MM.1S (cell line): ENCODE measurements at regions not wholly inside any gene's neighbourhood (a gene's known extent, or its start where the extent isn't known, plus 50 kb on each side); places are given as distances from the start of the nearest gene placed in this dataset.

Experiments
- DNase-seq: peaks from one replicate; pipeline ENCODE4 v3.0.0-alpha.2; 2015
- H2AFZ ChIP-seq: fragments of 300-600 bp; sonication (generic); 2 replicates; pipeline ENCODE4 v1.6.0; 2016; ENCODE audit warnings: antibody characterized with exemption, low read length
- H3F3A ChIP-seq: fragments of 300-600 bp; sonication (generic); 2 replicates; pipeline ENCODE4 v1.6.1; 2016; ENCODE audit warnings: mild to moderate bottlenecking, antibody characterized with exemption, low read length, moderate library complexity, mixed read lengths; ENCODE audit not compliant: insufficient read depth
- H3K27ac ChIP-seq: fragments of 300-600 bp; sonication (generic); 2 replicates; pipeline ENCODE4 v1.5.1; 2016; ENCODE audit warnings: mild to moderate bottlenecking, low read length
- H3K27me3 ChIP-seq: fragments of 300-600 bp; sonication (generic); replicated peaks from 2 replicates; pipeline ENCODE4 v1.6.0; 2016; ENCODE audit warnings: low read length; ENCODE audit not compliant: insufficient read depth
- H3K36me3 ChIP-seq: fragments of 300-600 bp; sonication (generic); replicated peaks from 2 replicates; pipeline ENCODE4 v1.6.1; 2016; ENCODE audit warnings: mild to moderate bottlenecking, low read length, mixed read lengths; ENCODE audit not compliant: insufficient read depth
- H3K4me1 ChIP-seq: fragments of 300-600 bp; sonication (generic); 2 replicates; pipeline ENCODE4 v1.6.1; 2016; ENCODE audit warnings: low read length, mixed read lengths
- H3K4me2 ChIP-seq: fragments of 300-600 bp; sonication (generic); 2 replicates; pipeline ENCODE4 v1.6.0; 2016; ENCODE audit warnings: low read depth, low read length
- H3K4me3 ChIP-seq: fragments of 300-600 bp; sonication (generic); 2 replicates; pipeline ENCODE4 v1.5.1; 2016; ENCODE audit warnings: low read length, mixed read lengths
- H3K79me2 ChIP-seq: fragments of 300-600 bp; sonication (generic); 2 replicates; pipeline ENCODE4 v1.6.1; 2016; ENCODE audit warnings: mixed run types, low read length, mixed read lengths
- H3K9ac ChIP-seq: fragments of 300-600 bp; sonication (generic); 2 replicates; pipeline ENCODE4 v1.6.1; 2016; ENCODE audit warnings: low read length, mixed read lengths
- H3K9me2 ChIP-seq: fragments of 300-600 bp; sonication (generic); replicated peaks from 2 replicates; pipeline ENCODE4 v1.6.1; 2016; ENCODE audit warnings: mild to moderate bottlenecking, low read length, mixed read lengths; ENCODE audit not compliant: insufficient read depth
- H3K9me3 ChIP-seq: fragments of 300-600 bp; sonication (generic); replicated peaks from 2 replicates; pipeline ENCODE4 v1.6.1; 2016; ENCODE audit warnings: mild to moderate bottlenecking, low read length, mixed read lengths; ENCODE audit not compliant: insufficient read depth
- H4K20me1 ChIP-seq: fragments of 300-600 bp; sonication (generic); 2 replicates; pipeline ENCODE4 v1.6.1; 2016; ENCODE audit warnings: mild to moderate bottlenecking, low read length, moderate library complexity, mixed read lengths; ENCODE audit not compliant: insufficient read depth
- CTCF ChIP-seq: fragments of 300-600 bp; sonication (generic); IDR thresholded peaks from 2 replicates; pipeline ENCODE4 v1.5.1; 2016; ENCODE audit warnings: antibody characterized with exemption, low read length, mixed read lengths
- EZH2 ChIP-seq: fragments of 300-600 bp; sonication (generic); optimal IDR thresholded peaks from 2 replicates; pipeline ENCODE3; 2017; ENCODE audit warnings: low read depth, mild to moderate bottlenecking, antibody characterized with exemption, low read length, mixed read lengths
- EZH2phosphoT487 ChIP-seq: fragments of 300-600 bp; sonication (generic); IDR thresholded peaks from 2 replicates; pipeline ENCODE4 v1.6.1; 2018; ENCODE audit warnings: antibody characterized with exemption, low read length

- Histone ChIP-seq H4K20me1 (no peaks in the 10 kb centered on the region), H3K36me3 (no peaks in the 10 kb centered on the region), H3K79me2 (no peaks in the 10 kb centered on the region), H3K4me3 (no peak overlapping the region), H3K9ac (no peak overlapping the region), H3K4me1 (no peaks in the 10 kb centered on the region), H2AFZ (no peak overlapping the region), H3K9me3 (no peaks in the 10 kb centered on the region), H3K9me2 (no peaks in the 10 kb centered on the region), H3K4me2 (no peak overlapping the region), H3F3A (no peaks in the 10 kb centered on the region), H3K27ac (no peak overlapping the region), H3K27me3 (no peaks in the 10 kb centered on the region)
- DNase-seq: no peak
- TF ChIP-seq EZH2 (no peak), CTCF (no peak), EZH2phosphoT487 (no peak)
Measured at GRCh38 chr7:15011289-15011688, 108.7 kb upstream of the DGKB start.

- Histone ChIP-seq H3K79me2 (no peaks in the 10 kb centered on the region), H3K9me2 (no peaks in the 10 kb centered on the region), H3F3A (no peaks in the 10 kb centered on the region), H3K4me1 (no peaks in the 10 kb centered on the region), H3K27ac (no peak overlapping the region), H3K9ac (no peak overlapping the region), H3K4me3 (no peak overlapping the region), H3K27me3 (no peaks in the 10 kb centered on the region), H3K4me2 (no peak overlapping the region), H3K36me3 (no peaks in the 10 kb centered on the region), H3K9me3 (no peaks in the 10 kb centered on the region), H4K20me1 (no peaks in the 10 kb centered on the region), H2AFZ (no peak overlapping the region)
- TF ChIP-seq CTCF (0 out of 2 replicates have a peak, but pooled peaks have one; percentile 18), EZH2 (no peak)
- no peak for DNase-seq
Measured at GRCh38 chr7:15007507-15007906, 105.0 kb upstream of the DGKB start.

GRCh38 chr7:15005672-15006071, 103.1 kb upstream of the DGKB start:
- no peaks in the 10 kb centered on the region for H3K79me2 ChIP-seq
- no peak overlapping the region for H3K9ac ChIP-seq
- no peaks in the 10 kb centered on the region for H3K4me1 ChIP-seq
- H3K36me3 ChIP-seq: no peaks in the 10 kb centered on the region
- DNase-seq: no peak
- no peaks in the 10 kb centered on the region for H3K9me2 ChIP-seq
- H3K27me3 ChIP-seq: no peaks in the 10 kb centered on the region
- no peak overlapping the region for H3K4me3 ChIP-seq
- H3K9me3 ChIP-seq: no peaks in the 10 kb centered on the region
- TF ChIP-seq EZH2: no peak
- no peak for TF ChIP-seq EZH2phosphoT487
- TF ChIP-seq CTCF: no peak
- H3F3A ChIP-seq: no peaks in the 10 kb centered on the region
- H4K20me1 ChIP-seq: no peaks in the 10 kb centered on the region
- H2AFZ ChIP-seq: no peak overlapping the region
- H3K27ac ChIP-seq: no peak overlapping the region
- no peak overlapping the region for H3K4me2 ChIP-seq

GRCh38 chr7:15000157-15000556, 97.6 kb upstream of the DGKB start:
- Histone ChIP-seq H3K9me3 (no peaks in the 10 kb centered on the region), H3K36me3 (no peaks in the 10 kb centered on the region), H2AFZ (no peak overlapping the region), H3K27ac (no peak overlapping the region), H3K27me3 (no peaks in the 10 kb centered on the region), H3K4me2 (no peak overlapping the region), H3K79me2 (no peaks in the 10 kb centered on the region), H3K9ac (no peak overlapping the region), H3K4me3 (no peak overlapping the region), H3F3A (no peaks in the 10 kb centered on the region), H3K4me1 (no peaks in the 10 kb centered on the region), H3K9me2 (no peaks in the 10 kb centered on the region), H4K20me1 (no peaks in the 10 kb centered on the region)
- DNase-seq: no peak
- TF ChIP-seq EZH2phosphoT487 (no peak), CTCF (no peak), EZH2 (no peak)
